SK-N-SH treated with all-trans-retinoic acid at 6 μM for 48 hours (cell line): ENCODE measurements at regions not wholly inside any gene's neighbourhood (a gene's known extent, or its start where the extent isn't known, plus 50 kb on each side); places are given as distances from the start of the nearest gene placed in this dataset.

Experiments used
- ARNTL ChIP-seq: fragments of 450-650 bp; formaldehyde crosslinking; IDR thresholded peaks from 2 replicates; pipeline ENCODE4 v1.5.0; 2020; ENCODE audit warnings: low read depth, mild to moderate bottlenecking, moderate library complexity, borderline replicate concordance
- CSDC2 ChIP-seq: fragments of 250-450 bp; sonication (Bioruptor Pico); IDR thresholded peaks from 2 replicates; pipeline ENCODE4 v1.5.0; 2020; ENCODE audit warnings: mild to moderate bottlenecking, moderate library complexity
- ISL1 ChIP-seq: fragments of 250-450 bp; sonication (Bioruptor Pico); IDR thresholded peaks from 2 replicates; pipeline ENCODE4 v2.1.2; 2022; ENCODE audit warnings: mild to moderate bottlenecking, moderate library complexity
- PPARA ChIP-seq: fragments of 250-450 bp; sonication (Bioruptor Pico); IDR thresholded peaks from 2 replicates; pipeline ENCODE4 v1.5.0; 2020; ENCODE audit warnings: mild to moderate bottlenecking, borderline replicate concordance
- RARB ChIP-seq: fragments of 250-450 bp; sonication (Bioruptor Pico); IDR thresholded peaks from 2 replicates; pipeline ENCODE4 v1.8.0; 2021; ENCODE audit warnings: mild to moderate bottlenecking, moderate library complexity
- ZFP3 ChIP-seq: fragments of 250-450 bp; sonication (Bioruptor Pico); IDR thresholded peaks from 2 replicates; pipeline ENCODE4 v1.5.0; 2020; ENCODE audit warnings: mild to moderate bottlenecking, moderate library complexity
- ZFP30 ChIP-seq: fragments of 450-650 bp; formaldehyde crosslinking; IDR thresholded peaks from 2 replicates; pipeline ENCODE4 v1.5.0; 2022; ENCODE audit warnings: mild to moderate bottlenecking, moderate library complexity
- ZNF565 ChIP-seq: fragments of 450-650 bp; formaldehyde crosslinking; conservative IDR thresholded peaks from 2 replicates; pipeline ENCODE4 v1.5.0; 2020; ENCODE audit warnings: low read depth, mild to moderate bottlenecking, moderate library complexity
- ZNF70 ChIP-seq: fragments of 450-650 bp; formaldehyde crosslinking; IDR thresholded peaks from 2 replicates; pipeline ENCODE4 v1.5.0; 2020; ENCODE audit warnings: mild to moderate bottlenecking, moderate library complexity
- ZNF8 ChIP-seq: fragments of 450-650 bp; formaldehyde crosslinking; IDR thresholded peaks from 2 replicates; pipeline ENCODE4 v1.5.0; 2020; ENCODE audit warnings: mild to moderate bottlenecking, moderate library complexity
- TF ChIP-seq, protein P1 (sequence below): fragments of 250-450 bp; sonication (Bioruptor Pico); IDR thresholded peaks from 2 replicates; pipeline ENCODE4 v1.5.0; 2020; ENCODE audit warnings: mild to moderate bottlenecking, moderate library complexity
- TF ChIP-seq, protein P2 (sequence below): fragments of 250-450 bp; sonication (Bioruptor Pico); IDR thresholded peaks from 2 replicates; pipeline ENCODE4 v1.5.1; 2020; ENCODE audit warnings: low read depth, mild to moderate bottlenecking, moderate library complexity
- TF ChIP-seq, protein P3 (sequence below): fragments of 250-450 bp; sonication (Bioruptor Pico); IDR thresholded peaks from 2 replicates; pipeline ENCODE4 v1.8.0; 2020; ENCODE audit warnings: mild to moderate bottlenecking, moderate library complexity, borderline replicate concordance
- TF ChIP-seq, protein P4 (sequence below): fragments of 250-450 bp; sonication (Bioruptor Pico); IDR thresholded peaks from 2 replicates; pipeline ENCODE4 v1.5.1; 2021; ENCODE audit warnings: mild to moderate bottlenecking, moderate library complexity

DNA sequence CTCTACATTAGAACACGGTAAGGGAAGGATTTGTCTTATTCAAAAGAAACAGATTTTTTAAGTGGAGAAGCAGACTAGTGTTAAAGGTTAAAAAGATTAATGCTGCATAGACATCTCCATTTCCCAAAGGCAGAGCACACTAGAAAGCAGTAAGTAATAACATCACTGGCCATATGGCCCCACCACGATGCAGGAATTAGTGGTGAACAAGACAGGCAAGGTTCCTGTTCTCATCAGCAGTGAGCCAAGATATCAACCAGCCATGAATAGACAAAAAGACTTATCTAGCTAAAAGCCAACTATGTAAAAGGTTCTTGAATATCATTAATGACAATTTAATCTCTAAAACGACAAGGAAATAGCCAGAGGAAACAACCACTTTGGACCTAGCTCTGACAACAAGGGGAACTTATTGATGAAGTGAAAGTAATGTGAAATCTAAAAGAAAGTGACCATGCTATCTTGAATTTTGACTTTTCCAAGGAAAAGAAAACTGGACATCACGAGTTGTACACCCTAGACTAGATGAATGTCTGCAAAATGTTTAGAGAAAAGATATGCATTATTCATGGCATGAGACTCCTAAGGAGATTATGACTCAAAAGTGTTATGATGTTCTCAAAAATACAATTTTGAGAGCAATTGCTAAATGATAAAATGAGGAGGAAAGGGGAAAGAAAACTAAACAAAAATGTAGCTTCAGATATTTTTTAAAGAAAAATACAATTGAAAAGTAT is 157.9 kb upstream of the STXBP5 start:
- TF ChIP-seq, protein P1, sequence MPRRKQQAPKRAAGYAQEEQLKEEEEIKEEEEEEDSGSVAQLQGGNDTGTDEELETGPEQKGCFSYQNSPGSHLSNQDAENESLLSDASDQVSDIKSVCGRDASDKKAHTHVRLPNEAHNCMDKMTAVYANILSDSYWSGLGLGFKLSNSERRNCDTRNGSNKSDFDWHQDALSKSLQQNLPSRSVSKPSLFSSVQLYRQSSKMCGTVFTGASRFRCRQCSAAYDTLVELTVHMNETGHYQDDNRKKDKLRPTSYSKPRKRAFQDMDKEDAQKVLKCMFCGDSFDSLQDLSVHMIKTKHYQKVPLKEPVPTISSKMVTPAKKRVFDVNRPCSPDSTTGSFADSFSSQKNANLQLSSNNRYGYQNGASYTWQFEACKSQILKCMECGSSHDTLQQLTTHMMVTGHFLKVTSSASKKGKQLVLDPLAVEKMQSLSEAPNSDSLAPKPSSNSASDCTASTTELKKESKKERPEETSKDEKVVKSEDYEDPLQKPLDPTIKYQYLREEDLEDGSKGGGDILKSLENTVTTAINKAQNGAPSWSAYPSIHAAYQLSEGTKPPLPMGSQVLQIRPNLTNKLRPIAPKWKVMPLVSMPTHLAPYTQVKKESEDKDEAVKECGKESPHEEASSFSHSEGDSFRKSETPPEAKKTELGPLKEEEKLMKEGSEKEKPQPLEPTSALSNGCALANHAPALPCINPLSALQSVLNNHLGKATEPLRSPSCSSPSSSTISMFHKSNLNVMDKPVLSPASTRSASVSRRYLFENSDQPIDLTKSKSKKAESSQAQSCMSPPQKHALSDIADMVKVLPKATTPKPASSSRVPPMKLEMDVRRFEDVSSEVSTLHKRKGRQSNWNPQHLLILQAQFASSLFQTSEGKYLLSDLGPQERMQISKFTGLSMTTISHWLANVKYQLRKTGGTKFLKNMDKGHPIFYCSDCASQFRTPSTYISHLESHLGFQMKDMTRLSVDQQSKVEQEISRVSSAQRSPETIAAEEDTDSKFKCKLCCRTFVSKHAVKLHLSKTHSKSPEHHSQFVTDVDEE = no peak
- TF ChIP-seq ARNTL (CRISPR knock-in tag) = no peak
- TF ChIP-seq ISL1 (CRISPR knock-in tag) = no peak
- no peak for TF ChIP-seq ZFP30 (CRISPR knock-in tag)
- TF ChIP-seq, protein P2, sequence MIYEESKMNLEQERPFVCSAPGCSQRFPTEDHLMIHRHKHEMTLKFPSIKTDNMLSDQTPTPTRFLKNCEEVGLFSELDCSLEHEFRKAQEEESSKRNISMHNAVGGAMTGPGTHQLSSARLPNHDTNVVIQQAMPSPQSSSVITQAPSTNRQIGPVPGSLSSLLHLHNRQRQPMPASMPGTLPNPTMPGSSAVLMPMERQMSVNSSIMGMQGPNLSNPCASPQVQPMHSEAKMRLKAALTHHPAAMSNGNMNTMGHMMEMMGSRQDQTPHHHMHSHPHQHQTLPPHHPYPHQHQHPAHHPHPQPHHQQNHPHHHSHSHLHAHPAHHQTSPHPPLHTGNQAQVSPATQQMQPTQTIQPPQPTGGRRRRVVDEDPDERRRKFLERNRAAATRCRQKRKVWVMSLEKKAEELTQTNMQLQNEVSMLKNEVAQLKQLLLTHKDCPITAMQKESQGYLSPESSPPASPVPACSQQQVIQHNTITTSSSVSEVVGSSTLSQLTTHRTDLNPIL (CRISPR knock-in tag) = no peak
- TF ChIP-seq PPARA (CRISPR knock-in tag) = no peak
- TF ChIP-seq ZNF8 (CRISPR knock-in tag) = no peak
- TF ChIP-seq, protein P3, sequence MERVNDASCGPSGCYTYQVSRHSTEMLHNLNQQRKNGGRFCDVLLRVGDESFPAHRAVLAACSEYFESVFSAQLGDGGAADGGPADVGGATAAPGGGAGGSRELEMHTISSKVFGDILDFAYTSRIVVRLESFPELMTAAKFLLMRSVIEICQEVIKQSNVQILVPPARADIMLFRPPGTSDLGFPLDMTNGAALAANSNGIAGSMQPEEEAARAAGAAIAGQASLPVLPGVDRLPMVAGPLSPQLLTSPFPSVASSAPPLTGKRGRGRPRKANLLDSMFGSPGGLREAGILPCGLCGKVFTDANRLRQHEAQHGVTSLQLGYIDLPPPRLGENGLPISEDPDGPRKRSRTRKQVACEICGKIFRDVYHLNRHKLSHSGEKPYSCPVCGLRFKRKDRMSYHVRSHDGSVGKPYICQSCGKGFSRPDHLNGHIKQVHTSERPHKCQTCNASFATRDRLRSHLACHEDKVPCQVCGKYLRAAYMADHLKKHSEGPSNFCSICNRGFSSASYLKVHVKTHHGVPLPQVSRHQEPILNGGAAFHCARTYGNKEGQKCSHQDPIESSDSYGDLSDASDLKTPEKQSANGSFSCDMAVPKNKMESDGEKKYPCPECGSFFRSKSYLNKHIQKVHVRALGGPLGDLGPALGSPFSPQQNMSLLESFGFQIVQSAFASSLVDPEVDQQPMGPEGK (CRISPR knock-in tag) = no peak
- TF ChIP-seq RARB (CRISPR knock-in tag) = no peak
- TF ChIP-seq ZNF565 = no peak
- no peak for TF ChIP-seq ZNF70
- no peak for TF ChIP-seq CSDC2 (CRISPR knock-in tag)
- TF ChIP-seq, protein P4, sequence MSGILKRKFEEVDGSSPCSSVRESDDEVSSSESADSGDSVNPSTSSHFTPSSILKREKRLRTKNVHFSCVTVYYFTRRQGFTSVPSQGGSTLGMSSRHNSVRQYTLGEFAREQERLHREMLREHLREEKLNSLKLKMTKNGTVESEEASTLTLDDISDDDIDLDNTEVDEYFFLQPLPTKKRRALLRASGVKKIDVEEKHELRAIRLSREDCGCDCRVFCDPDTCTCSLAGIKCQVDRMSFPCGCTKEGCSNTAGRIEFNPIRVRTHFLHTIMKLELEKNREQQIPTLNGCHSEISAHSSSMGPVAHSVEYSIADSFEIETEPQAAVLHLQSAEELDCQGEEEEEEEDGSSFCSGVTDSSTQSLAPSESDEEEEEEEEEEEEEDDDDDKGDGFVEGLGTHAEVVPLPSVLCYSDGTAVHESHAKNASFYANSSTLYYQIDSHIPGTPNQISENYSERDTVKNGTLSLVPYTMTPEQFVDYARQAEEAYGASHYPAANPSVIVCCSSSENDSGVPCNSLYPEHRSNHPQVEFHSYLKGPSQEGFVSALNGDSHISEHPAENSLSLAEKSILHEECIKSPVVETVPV (CRISPR knock-in tag) = no peak
- TF ChIP-seq ZFP3 (CRISPR knock-in tag) = no peak
